Fibroblast of lung (primary cell): ENCODE measurements at regions not wholly inside any gene's neighbourhood (a gene's known extent, or its start where the extent isn't known, plus 50 kb on each side); places are given as distances from the start of the nearest gene placed in this dataset.
A peak's percentile ranks its signal among the peaks of the same experiment; 100 is the strongest.

ENCODE experiments used
- DNase-seq, 2 donors: peaks; one replicate each; pipeline versions ENCODE4 v3.0.0 to v3.0.0-alpha.2; 2010; ENCODE audit warnings: low read depth in 2 of 2
- H2AFZ ChIP-seq: 2 replicates; pipeline ENCODE4 v1.5.1; 2012; ENCODE audit warnings: low read length, control low read depth, inconsistent platforms
- H3K27ac ChIP-seq: 2 replicates; pipeline ENCODE4 v1.5.1; 2011; ENCODE audit warnings: low read length, control low read depth; ENCODE audit not compliant: insufficient read depth
- H3K27me3 ChIP-seq: 2 replicates; pipeline ENCODE4 v1.5.1; 2011; ENCODE audit warnings: mild to moderate bottlenecking, low read length; ENCODE audit not compliant: control insufficient read depth, insufficient read depth
- H3K36me3 ChIP-seq: 2 replicates; pipeline ENCODE4 v1.5.1; 2011; ENCODE audit warnings: low read length; ENCODE audit not compliant: control insufficient read depth, insufficient read depth
- H3K4me1 ChIP-seq: 2 replicates; pipeline ENCODE4 v1.5.1; 2011; ENCODE audit warnings: low read length; ENCODE audit not compliant: control insufficient read depth, insufficient read depth; ENCODE audit errors: extremely low read depth
- H3K4me2 ChIP-seq: 2 replicates; pipeline ENCODE4 v1.5.1; 2011; ENCODE audit warnings: low read length, control low read depth; ENCODE audit not compliant: insufficient read depth; ENCODE audit errors: extremely low read depth
- H3K4me3 ChIP-seq, 4 experiments: fragments of 200-600 bp in 1 of 4; sonication (generic) in 1 of 4; replicated peaks in 1 of 4; 2 replicates each; pipeline ENCODE4 v1.5.1; 2011 to 2016; ENCODE audit warnings: low read length in 4 of 4, low read depth in 3 of 4, mild to moderate bottlenecking in 3 of 4, control low read depth in 2 of 4, inconsistent platforms in 1 of 4, mixed read lengths in 1 of 4; ENCODE audit not compliant: insufficient read depth in 1 of 4; ENCODE audit errors: control extremely low read depth in 1 of 4
- H3K79me2 ChIP-seq: 2 replicates; pipeline ENCODE4 v1.5.1; 2012; ENCODE audit warnings: mild to moderate bottlenecking, low read length, inconsistent platforms; ENCODE audit not compliant: control insufficient read depth, insufficient read depth
- H3K9ac ChIP-seq: 2 replicates; pipeline ENCODE4 v1.5.1; 2011; ENCODE audit warnings: mild to moderate bottlenecking, low read length, control low read depth; ENCODE audit not compliant: insufficient read depth
- H3K9me3 ChIP-seq: 2 replicates; pipeline ENCODE4 v1.5.1; 2012; ENCODE audit warnings: low read depth, low read length; ENCODE audit not compliant: control insufficient read depth, insufficient read depth
- H4K20me1 ChIP-seq: 2 replicates; pipeline ENCODE4 v1.5.1; 2011; ENCODE audit warnings: low read length; ENCODE audit not compliant: control insufficient read depth, insufficient read depth; ENCODE audit errors: extremely low read depth
- EZH2 ChIP-seq: IDR thresholded peaks from 2 replicates; pipeline ENCODE4 v1.5.1; 2012; ENCODE audit warnings: low read length, control low read depth, mild to moderate bottlenecking; ENCODE audit errors: missing control alignments
- TF ChIP-seq, protein P1 (sequence below), 2 donors: IDR thresholded peaks in 1 of 2; conservative IDR thresholded peaks in 1 of 2; 1 replicate in 1 of 2; 2 replicates in 1 of 2; pipeline ENCODE4 v1.5.1; 2011 to 2012; ENCODE audit warnings: low read length in 2 of 2, control low read depth in 1 of 2, inconsistent platforms in 1 of 2, low read depth in 1 of 2, mild to moderate bottlenecking in 1 of 2

- H3K9ac ChIP-seq, result no peak overlapping the region
- no peak overlapping the region for H2AFZ ChIP-seq
- H3K4me1 ChIP-seq, result no peaks in the 10 kb centered on the region
- DNase-seq, result peak; percentile 27 to 65
- no peaks in the 10 kb centered on the region for H3K9me3 ChIP-seq
- H3K4me2 ChIP-seq, result no peak overlapping the region
- H3K4me3 ChIP-seq, result no peak overlapping the region
- no peaks in the 10 kb centered on the region for H4K20me1 ChIP-seq
- no peak for TF ChIP-seq EZH2
- TF ChIP-seq, protein P1, sequence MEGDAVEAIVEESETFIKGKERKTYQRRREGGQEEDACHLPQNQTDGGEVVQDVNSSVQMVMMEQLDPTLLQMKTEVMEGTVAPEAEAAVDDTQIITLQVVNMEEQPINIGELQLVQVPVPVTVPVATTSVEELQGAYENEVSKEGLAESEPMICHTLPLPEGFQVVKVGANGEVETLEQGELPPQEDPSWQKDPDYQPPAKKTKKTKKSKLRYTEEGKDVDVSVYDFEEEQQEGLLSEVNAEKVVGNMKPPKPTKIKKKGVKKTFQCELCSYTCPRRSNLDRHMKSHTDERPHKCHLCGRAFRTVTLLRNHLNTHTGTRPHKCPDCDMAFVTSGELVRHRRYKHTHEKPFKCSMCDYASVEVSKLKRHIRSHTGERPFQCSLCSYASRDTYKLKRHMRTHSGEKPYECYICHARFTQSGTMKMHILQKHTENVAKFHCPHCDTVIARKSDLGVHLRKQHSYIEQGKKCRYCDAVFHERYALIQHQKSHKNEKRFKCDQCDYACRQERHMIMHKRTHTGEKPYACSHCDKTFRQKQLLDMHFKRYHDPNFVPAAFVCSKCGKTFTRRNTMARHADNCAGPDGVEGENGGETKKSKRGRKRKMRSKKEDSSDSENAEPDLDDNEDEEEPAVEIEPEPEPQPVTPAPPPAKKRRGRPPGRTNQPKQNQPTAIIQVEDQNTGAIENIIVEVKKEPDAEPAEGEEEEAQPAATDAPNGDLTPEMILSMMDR (conservative IDR thresholded peaks at IDR 0.05 in 1 of 2, IDR thresholded peaks at IDR 0.05 in 1 of 2; ENCODE audit: low read depth in 1 of 2, low read length in 2 of 2), result no peak
- no peaks in the 10 kb centered on the region for H3K79me2 ChIP-seq
- H3K27me3 ChIP-seq, result no peaks in the 10 kb centered on the region
- no peak overlapping the region for H3K27ac ChIP-seq
- no peaks in the 10 kb centered on the region for H3K36me3 ChIP-seq
Measured at GRCh38 chr3:117063930-117064329, 354.4 kb downstream of the TUSC7 start.

DNA sequence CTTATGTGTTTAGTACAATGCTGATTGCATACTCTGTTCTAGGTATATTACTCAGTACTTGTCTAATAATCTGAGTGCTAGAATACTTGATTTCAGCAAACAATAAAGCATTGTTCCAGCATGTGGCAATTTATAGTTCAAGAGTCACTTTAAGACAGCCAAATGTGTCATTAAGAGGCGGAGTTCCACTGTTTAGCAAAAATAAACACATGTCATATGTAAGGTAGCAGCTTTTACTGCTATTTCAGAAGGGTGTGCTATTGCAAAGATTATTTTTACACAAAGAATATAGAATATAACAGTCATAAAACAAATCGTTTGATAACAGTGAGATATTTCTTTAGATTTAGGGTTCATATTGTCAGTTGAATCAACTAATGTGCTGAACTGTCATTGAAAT, 358.7 kb downstream of the TUSC7 start:
- Histone ChIP-seq H3K4me1 (no peaks in the 10 kb centered on the region), H3K4me2 (no peak overlapping the region), H3K36me3 (no peaks in the 10 kb centered on the region), H3K27me3 (no peaks in the 10 kb centered on the region), H3K27ac (no peak overlapping the region), H3K9me3 (no peaks in the 10 kb centered on the region), H3K79me2 (no peaks in the 10 kb centered on the region), H2AFZ (no peak overlapping the region), H4K20me1 (no peaks in the 10 kb centered on the region), H3K9ac (no peak overlapping the region), H3K4me3 (no peak overlapping the region)
- no peak for DNase-seq
- no peak for TF ChIP-seq EZH2
- TF ChIP-seq, protein P1 (conservative IDR thresholded peaks at IDR 0.05 in 1 of 2, IDR thresholded peaks at IDR 0.05 in 1 of 2; ENCODE audit: low read depth in 1 of 2, low read length in 2 of 2), result no peak

DNA sequence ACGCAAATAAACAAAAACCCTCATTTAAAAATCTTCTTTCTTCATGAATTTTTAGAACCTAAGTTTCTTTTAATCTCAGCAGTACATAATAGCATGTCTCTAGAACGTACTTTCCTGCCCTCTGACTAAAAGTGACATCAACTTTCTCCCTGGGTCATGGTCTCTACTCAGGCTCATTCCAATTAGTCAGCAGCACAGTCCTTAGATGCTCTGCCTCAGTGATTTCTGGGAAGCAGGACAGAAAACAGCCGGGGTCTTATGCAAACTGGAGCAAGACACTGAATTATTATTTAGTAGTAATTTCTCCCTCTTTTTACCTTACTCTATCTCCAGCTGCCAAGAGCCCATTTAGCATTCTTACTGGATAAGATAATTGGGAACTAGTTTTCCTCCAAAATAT, 365.2 kb downstream of the TUSC7 start:
- H3K4me1 ChIP-seq, result no peaks in the 10 kb centered on the region
- no peak overlapping the region for H3K4me3 ChIP-seq
- no peaks in the 10 kb centered on the region for H4K20me1 ChIP-seq
- no peaks in the 10 kb centered on the region for H3K9me3 ChIP-seq
- no peaks in the 10 kb centered on the region for H3K36me3 ChIP-seq
- no peaks in the 10 kb centered on the region for H3K79me2 ChIP-seq
- TF ChIP-seq, protein P1 (conservative IDR thresholded peaks at IDR 0.05 in 1 of 2, IDR thresholded peaks at IDR 0.05 in 1 of 2; ENCODE audit: low read depth in 1 of 2, low read length in 2 of 2), result no peak
- TF ChIP-seq EZH2, result no peak
- no peak overlapping the region for H3K4me2 ChIP-seq
- no peaks in the 10 kb centered on the region for H3K27me3 ChIP-seq
- no peak overlapping the region for H3K27ac ChIP-seq
- H3K9ac ChIP-seq, result no peak overlapping the region
- DNase-seq, result peak in 1 of 2 donors; percentile 9
- no peak overlapping the region for H2AFZ ChIP-seq
